GM21381 (cell line): ENCODE measurements at regions not wholly inside any gene's neighbourhood (a gene's known extent, or its start where the extent isn't known, plus 50 kb on each side); places are given as distances from the start of the nearest gene placed in this dataset.

Experiments
- ATAC-seq: cut with Tn5 transposase; IDR thresholded peaks from one replicate; pipeline ENCODE4 v1.9.1; 2021; ENCODE audit warnings: mild to moderate bottlenecking, moderate library complexity; ENCODE audit not compliant: unreplicated experiment

GRCh38 chr1:58380345-58380744, 166.2 kb downstream of the OMA1 start:
- no peak for ATAC-seq

GRCh38 chr1:58367217-58367616, 179.3 kb downstream of the OMA1 start:
- no peak for ATAC-seq

- ATAC-seq, result no peak
Observed at GRCh38 chr1:58365328-58365727, 181.2 kb downstream of the OMA1 start.

GRCh38 chr1:58363585-58363984, 182.9 kb downstream of the OMA1 start:
- no peak for ATAC-seq

- ATAC-seq, result no peak
Observed at GRCh38 chr1:58361134-58361533, 185.4 kb downstream of the OMA1 start.

GRCh38 chr1:58358346-58358745, 188.2 kb downstream of the OMA1 start:
- ATAC-seq, result no peak

GRCh38 chr1:58356402-58356801, 190.1 kb downstream of the OMA1 start:
- ATAC-seq, result no peak

- no peak for ATAC-seq
Observed at GRCh38 chr1:58353168-58353567, 193.4 kb downstream of the OMA1 start.

- no peak for ATAC-seq
Observed at GRCh38 chr1:58352476-58353092, 193.9 kb downstream of the OMA1 start.

GRCh38 chr1:58346036-58346355, 200.5 kb downstream of the OMA1 start:
- ATAC-seq, result no peak

GRCh38 chr1:58345215-58346035, 201.1 kb downstream of the OMA1 start:
- no peak for ATAC-seq

GRCh38 chr1:58340185-58340584, 206.3 kb downstream of the OMA1 start:
- no peak for ATAC-seq

- no peak for ATAC-seq
Observed at GRCh38 chr1:58338081-58338480, 208.4 kb downstream of the OMA1 start.

GRCh38 chr1:58333511-58333910, 213.0 kb downstream of the OMA1 start:
- no peak for ATAC-seq

- ATAC-seq, result no peak
Observed at GRCh38 chr1:58331156-58331555, 215.4 kb downstream of the OMA1 start.

- no peak for ATAC-seq
Observed at GRCh38 chr1:58325866-58326265, 220.7 kb downstream of the OMA1 start.

- no peak for ATAC-seq
Observed at GRCh38 chr1:58324558-58324957, 222.0 kb downstream of the OMA1 start.

- ATAC-seq, result no peak
Observed at GRCh38 chr1:58318157-58319005, 228.1 kb downstream of the OMA1 start.

GRCh38 chr1:58317694-58318093, 228.8 kb downstream of the OMA1 start:
- ATAC-seq, result no peak

GRCh38 chr1:58317086-58317485, 229.4 kb downstream of the OMA1 start:
- no peak for ATAC-seq

- no peak for ATAC-seq
Observed at GRCh38 chr1:58316141-58316540, 230.4 kb downstream of the OMA1 start.
